Sigmoid colon (tissue), 6 donors: ENCODE measurements at regions not wholly inside any gene's neighbourhood (a gene's known extent, or its start where the extent isn't known, plus 50 kb on each side); places are given as distances from the start of the nearest gene placed in this dataset.

Experiments used
- DNase-seq: peaks from one replicate; pipeline ENCODE4 v3.0.0-alpha.2; 2019
- H3K27ac ChIP-seq, 4 donors: fragments of 200-600 bp; sonication (generic); one replicate each; pipeline ENCODE4 v1.5.1; 2016 to 2019; ENCODE audit warnings: mild to moderate bottlenecking in 1 of 4
- H3K27me3 ChIP-seq, 3 donors: fragments of 200-600 bp; sonication (generic); one replicate each; pipeline ENCODE4 v1.5.1; 2019; ENCODE audit warnings: mild to moderate bottlenecking in 1 of 3
- H3K36me3 ChIP-seq, 4 donors: fragments of 200-600 bp; sonication (generic); one replicate each; pipeline ENCODE4 v1.5.1; 2016 to 2019
- H3K4me1 ChIP-seq, 4 donors: fragments of 200-600 bp; sonication (generic); one replicate each; pipeline ENCODE4 v1.5.1; 2017 to 2019
- H3K4me3 ChIP-seq, 4 donors: fragments of 200-600 bp; sonication (generic); one replicate each; pipeline ENCODE4 v1.5.1; 2017 to 2019; ENCODE audit warnings: mild to moderate bottlenecking in 2 of 4, moderate library complexity in 1 of 4
- H3K9me3 ChIP-seq, 4 donors: fragments of 200-600 bp in 3 of 4; sonication (generic) in 3 of 4; one replicate each; pipeline versions ENCODE4 v1.5.1 to v1.6.1; 2013 to 2019
- CTCF ChIP-seq, 4 experiments: fragments of 450-650 bp in 3 of 4; fragments of 200-600 bp in 1 of 4; IDR thresholded peaks; one replicate each; pipeline ENCODE4 v1.5.1; 2016 to 2019; ENCODE audit warnings: antibody characterized with exemption in 4 of 4, mild to moderate bottlenecking in 3 of 4, moderate library complexity in 2 of 4
- EP300 ChIP-seq, 4 donors: sonication (generic); formaldehyde crosslinking; IDR thresholded peaks; one replicate each; pipeline ENCODE4 v1.6.1; 2017; ENCODE audit warnings: antibody characterized with exemption in 4 of 4
- POLR2A ChIP-seq, 2 donors: fragments of 450-650 bp; IDR thresholded peaks; one replicate each; pipeline ENCODE4 v1.6.1; 2016; ENCODE audit warnings: antibody characterized with exemption in 2 of 2, mild to moderate bottlenecking in 2 of 2, moderate library complexity in 2 of 2
- POLR2AphosphoS5 ChIP-seq, 4 donors: sonication (generic); formaldehyde crosslinking; IDR thresholded peaks; one replicate each; pipeline ENCODE4 v1.6.1; 2017; ENCODE audit warnings: antibody characterized with exemption in 4 of 4
- WGBS, 2 donors: extraction: QIAGEN DNeasy Blood & Tissue Kit; methylation state at CpG; one replicate each; pipeline ENCODE4 v1.1.7; 2013; 5-methylcytosine and 5-hydroxymethylcytosine counted together
- intact Hi-C: fragments of 100-400 bp; cut with DNase I; formaldehyde crosslinking; loops from one replicate; pipeline ENCODE4 v1.15.1; 2023
- donor health status: healthy with polysubstance abuse.
- donor health status: healthy.

- no peaks in the 10 kb centered on the region for H3K27me3 ChIP-seq
- peaks cover 0 to 42% (median 32%) of the 10 kb centered on the region in 4 donors for H3K4me1 ChIP-seq
- 92 to 94% methylated on average over 7 of the region's 7 CpGs for WGBS, 2 donors
- no peak for TF ChIP-seq CTCF (IDR thresholded peaks at IDR 0.05)
- no peak for TF ChIP-seq EP300 (IDR thresholded peaks at IDR 0.05)
- TF ChIP-seq POLR2AphosphoS5 (IDR thresholded peaks at IDR 0.05), result no peak
- no peak for TF ChIP-seq POLR2A (IDR thresholded peaks at IDR 0.05)
- H3K27ac ChIP-seq, result no peak overlapping the region
- H3K36me3 ChIP-seq, result no peaks in the 10 kb centered on the region
- H3K9me3 ChIP-seq, result no peaks in the 10 kb centered on the region
- intact Hi-C loops, result no loop called here
- no peak for DNase-seq
- H3K4me3 ChIP-seq, result no peak overlapping the region
Measured at GRCh38 chr3:72116226-72116625, 331.3 kb upstream of the PROK2 start.

GRCh38 chr3:72115307-72115706 lies 330.4 kb upstream of the PROK2 start:
- H3K4me1 ChIP-seq, result peaks cover 0 to 50% (median 35%) of the 10 kb centered on the region in 4 donors
- WGBS, 2 donors, result 97% methylated on average over 6 of the region's 6 CpGs
- DNase-seq, result no peak

GRCh38 chr3:72114773-72115172 lies 329.8 kb upstream of the PROK2 start:
- peaks cover 0 to 50% (median 39%) of the 10 kb centered on the region in 4 donors for H3K4me1 ChIP-seq
- WGBS, 2 donors, result 73 to 77% methylated on average over 5 of the region's 5 CpGs

More at GRCh38 chr3:72115307-72115706, 330.4 kb upstream of the PROK2 start:
- Histone ChIP-seq H3K9me3 (no peaks in the 10 kb centered on the region), H3K36me3 (no peaks in the 10 kb centered on the region), H3K27ac (peak overlapping the region in 2 of 4 donors; percentile 6 to 57), H3K4me3 (no peak overlapping the region), H3K27me3 (no peaks in the 10 kb centered on the region)
- TF ChIP-seq POLR2AphosphoS5 (IDR thresholded peaks at IDR 0.05) (no peak), EP300 (IDR thresholded peaks at IDR 0.05) (no peak)
- intact Hi-C loops, result no loop called here

GRCh38 chr3:72113964-72114363 lies 329.0 kb upstream of the PROK2 start:
- Histone ChIP-seq H3K27ac (peak overlapping the region in 1 of 4 donors; percentile 57), H3K4me1 (peaks cover 0 to 50% (median 40%) of the 10 kb centered on the region in 4 donors), H3K36me3 (no peaks in the 10 kb centered on the region), H3K9me3 (no peaks in the 10 kb centered on the region), H3K4me3 (no peak overlapping the region), H3K27me3 (no peaks in the 10 kb centered on the region)
- TF ChIP-seq POLR2AphosphoS5 (IDR thresholded peaks at IDR 0.05) (no peak), EP300 (IDR thresholded peaks at IDR 0.05) (no peak), CTCF (IDR thresholded peaks at IDR 0.05) (no peak), POLR2A (IDR thresholded peaks at IDR 0.05) (no peak)
- no peak for DNase-seq
- WGBS, 2 donors, result 96 to 98% methylated on average over 3 of the region's 3 CpGs
- intact Hi-C loops, result no loop called here

More at GRCh38 chr3:72114773-72115172, 329.8 kb upstream of the PROK2 start:
- no peaks in the 10 kb centered on the region for H3K36me3 ChIP-seq
- no peaks in the 10 kb centered on the region for H3K9me3 ChIP-seq
- DNase-seq, result no peak
- no peaks in the 10 kb centered on the region for H3K27me3 ChIP-seq
- H3K27ac ChIP-seq, result peak overlapping the region; percentile 5 to 57 (median 6)
- intact Hi-C loops, result no loop called here
- no peak overlapping the region for H3K4me3 ChIP-seq
- no peak for TF ChIP-seq POLR2A (IDR thresholded peaks at IDR 0.05)
- TF ChIP-seq POLR2AphosphoS5 (IDR thresholded peaks at IDR 0.05), result peak in 3 of 4 donors; percentile 16 to 41 (median 37)
- TF ChIP-seq CTCF (IDR thresholded peaks at IDR 0.05), result no peak

GRCh38 chr3:72113564-72113963 lies 328.6 kb upstream of the PROK2 start:
- Histone ChIP-seq H3K4me3 (no peak overlapping the region), H3K27me3 (no peaks in the 10 kb centered on the region), H3K4me1 (peaks cover 0 to 47% (median 40%) of the 10 kb centered on the region in 4 donors), H3K9me3 (no peaks in the 10 kb centered on the region), H3K27ac (no peak overlapping the region), H3K36me3 (no peaks in the 10 kb centered on the region)
- TF ChIP-seq POLR2AphosphoS5 (IDR thresholded peaks at IDR 0.05) (peak in 3 of 4 donors; percentile 30 to 56 (median 42)), EP300 (IDR thresholded peaks at IDR 0.05) (no peak)
- 85 to 87% methylated on average over 1 of the region's 1 CpG for WGBS, 2 donors
- no peak for DNase-seq
- intact Hi-C loops, result no loop called here

- H3K9me3 ChIP-seq, result no peaks in the 10 kb centered on the region
Measured at GRCh38 chr3:72112435-72112834, 327.5 kb upstream of the PROK2 start.

More at GRCh38 chr3:72112435-72112834, 327.5 kb upstream of the PROK2 start:
- no peak for TF ChIP-seq POLR2A (IDR thresholded peaks at IDR 0.05)
- TF ChIP-seq CTCF (IDR thresholded peaks at IDR 0.05), result no peak
- no peak for TF ChIP-seq EP300 (IDR thresholded peaks at IDR 0.05)
- no peak for TF ChIP-seq POLR2AphosphoS5 (IDR thresholded peaks at IDR 0.05)
- peaks cover 0 to 38% (median 35%) of the 10 kb centered on the region in 4 donors for H3K4me1 ChIP-seq
- intact Hi-C loops, result no loop called here
- no peak for DNase-seq
- H3K4me3 ChIP-seq, result no peak overlapping the region
- WGBS, 2 donors, result 89 to 94% methylated on average over 3 of the region's 3 CpGs
- peaks cover 0 to 2% (median 0%) of the 10 kb centered on the region in 3 donors for H3K27me3 ChIP-seq
- H3K27ac ChIP-seq, result no peak overlapping the region
- no peaks in the 10 kb centered on the region for H3K36me3 ChIP-seq
